Immature natural killer cell (primary cell): ENCODE measurements at regions not wholly inside any gene's neighbourhood (a gene's known extent, or its start where the extent isn't known, plus 50 kb on each side); places are given as distances from the start of the nearest gene placed in this dataset.

Source experiments
- DNase-seq, 3 donors: peaks; one replicate each; pipeline ENCODE4 v3.0.0; 2022; ENCODE audit warnings: mixed read lengths in 1 of 3
- H3K27ac Mint-ChIP-seq, 6 donors: one replicate each; pipeline ENCODE4 v1.8.0; 2020; ENCODE audit warnings: mixed read lengths in 6 of 6, mild to moderate bottlenecking in 5 of 6, inconsistent platforms in 4 of 6, moderate library complexity in 3 of 6
- H3K27me3 Mint-ChIP-seq, 3 donors: one replicate each; pipeline ENCODE4 v1.8.0; 2020 to 2021; ENCODE audit warnings: low read depth in 3 of 3, mild to moderate bottlenecking in 3 of 3, mixed read lengths in 3 of 3, moderate library complexity in 3 of 3, inconsistent platforms in 1 of 3
- H3K36me3 Mint-ChIP-seq, 3 donors: one replicate each; pipeline ENCODE4 v1.8.0; 2020; ENCODE audit warnings: mixed read lengths in 3 of 3, inconsistent platforms in 2 of 3, mild to moderate bottlenecking in 2 of 3
- H3K4me1 Mint-ChIP-seq, 2 donors: one replicate each; pipeline ENCODE4 v1.8.0; 2020; ENCODE audit warnings: inconsistent platforms in 2 of 2, mild to moderate bottlenecking in 2 of 2, mixed read lengths in 2 of 2, moderate library complexity in 1 of 2
- H3K4me3 Mint-ChIP-seq, 5 donors: one replicate each; pipeline ENCODE4 v1.8.0; 2020; ENCODE audit warnings: mild to moderate bottlenecking in 5 of 5, mixed read lengths in 5 of 5, inconsistent platforms in 3 of 5, moderate library complexity in 3 of 5
- H3K9me3 Mint-ChIP-seq, 6 donors: one replicate each; pipeline ENCODE4 v1.8.0; 2020; ENCODE audit warnings: mild to moderate bottlenecking in 6 of 6, mixed read lengths in 6 of 6, inconsistent platforms in 4 of 6, moderate library complexity in 3 of 6

DNA sequence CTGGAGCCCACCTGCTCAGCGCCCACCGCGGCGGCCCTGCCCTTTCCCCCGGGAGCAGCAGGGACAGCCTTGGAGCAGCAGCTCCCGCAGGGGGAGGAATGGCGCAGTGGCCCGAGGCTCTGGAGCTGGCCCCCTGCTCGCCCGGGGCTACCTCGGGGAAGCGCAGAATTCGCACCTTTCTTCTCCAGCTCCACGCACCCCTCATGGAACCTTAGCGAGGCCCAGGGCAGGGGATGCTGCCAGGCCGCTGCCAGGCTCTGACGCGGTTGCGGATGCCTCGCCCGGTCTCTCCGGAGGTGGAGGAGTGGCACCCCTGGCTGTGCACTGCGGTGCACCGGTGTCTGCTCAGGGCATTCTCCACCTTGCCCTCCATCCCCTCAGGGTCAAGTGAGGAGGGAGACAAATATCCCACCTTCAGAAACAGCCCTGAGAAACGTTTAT is 84.9 kb upstream of the MKI67 start:
- Mint-ChIP-seq H3K9me3 (no peaks in the 10 kb centered on the region), H3K4me3 (peak overlapping the region; percentile 84 to 92 (median 88)), H3K27ac (peak overlapping the region in 1 of 6 donors; percentile 90), H3K4me1 (peaks cover 11 to 19% of the 10 kb centered on the region in 2 donors), H3K27me3 (peaks cover 0 to 13% (median 2%) of the 10 kb centered on the region in 3 donors), H3K36me3 (no peaks in the 10 kb centered on the region)
- peak in 1 of 3 donors; percentile 14 for DNase-seq

DNA sequence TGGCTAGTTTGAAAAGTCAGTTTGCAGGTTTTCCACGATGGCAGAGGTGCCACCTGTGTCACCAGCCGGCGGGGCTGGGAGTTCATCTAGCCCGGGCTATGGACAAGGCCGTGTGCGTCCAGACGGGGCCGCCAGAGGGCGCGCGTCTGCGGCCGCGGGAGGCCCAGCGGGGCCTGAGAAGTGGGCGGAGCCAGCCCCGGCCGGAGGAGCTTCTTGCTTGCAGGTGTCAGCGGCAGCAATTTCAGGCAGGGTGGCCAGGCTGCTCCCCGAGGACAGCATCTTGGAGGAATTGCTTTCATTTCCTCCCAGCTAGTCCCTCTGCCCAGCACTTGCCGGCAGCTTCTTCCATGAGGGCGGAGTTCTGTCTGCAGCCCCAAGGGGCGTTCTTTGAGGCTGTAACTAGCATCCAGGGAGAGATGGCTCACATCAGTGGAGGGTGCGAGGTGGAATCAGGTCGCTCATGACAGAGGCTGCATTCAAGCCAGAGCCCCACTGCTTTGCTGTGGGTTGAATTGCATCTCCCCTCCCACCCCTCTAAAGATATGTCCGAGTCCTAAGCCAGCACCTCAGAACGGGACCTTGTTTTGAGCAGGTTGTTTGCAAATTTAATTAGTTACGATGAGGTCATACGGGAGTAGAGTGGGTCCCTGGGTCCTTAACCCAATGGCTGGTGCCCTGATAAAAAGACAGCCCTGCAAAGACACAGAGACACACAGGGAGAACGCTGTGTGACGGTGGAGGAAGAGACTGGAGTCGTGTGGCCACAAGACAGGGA is 85.9 kb upstream of the MKI67 start:
- Mint-ChIP-seq H3K4me1 (peaks cover 16 to 19% of the 10 kb centered on the region in 2 donors), H3K9me3 (no peaks in the 10 kb centered on the region), H3K36me3 (no peaks in the 10 kb centered on the region), H3K4me3 (peak overlapping the region; percentile 84 to 92 (median 88)), H3K27me3 (peaks cover 0 to 14% (median 2%) of the 10 kb centered on the region in 3 donors), H3K27ac (peak overlapping the region; percentile 73 to 90 (median 85))
- DNase-seq, result peak; percentile 81 to 85 (median 83)

DNA sequence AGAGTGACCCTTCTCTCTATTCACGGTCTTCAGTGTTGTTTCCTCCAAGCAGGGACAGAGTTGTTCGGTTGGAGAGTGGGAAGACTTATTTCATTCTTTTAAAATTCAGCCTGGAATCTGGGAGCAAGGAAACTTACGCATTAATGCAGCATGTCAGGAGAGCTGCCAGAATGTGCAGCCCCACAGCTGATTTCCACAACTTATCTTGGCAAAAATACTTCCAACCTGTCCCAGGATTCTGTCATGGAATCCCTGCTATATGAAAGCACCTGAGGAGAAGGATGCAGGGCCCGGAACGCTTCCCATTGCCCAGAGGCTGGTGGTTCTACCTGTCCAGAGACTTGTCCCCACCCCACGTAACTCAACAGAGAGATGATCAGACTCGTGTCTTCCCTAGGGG is 86.9 kb upstream of the MKI67 start:
- no peak overlapping the region for H3K27ac Mint-ChIP-seq
- H3K27me3 Mint-ChIP-seq, result peaks cover 0 to 14% (median 3%) of the 10 kb centered on the region in 3 donors
- no peaks in the 10 kb centered on the region for H3K36me3 Mint-ChIP-seq
- H3K9me3 Mint-ChIP-seq, result no peaks in the 10 kb centered on the region
- H3K4me1 Mint-ChIP-seq, result peaks cover 16 to 19% of the 10 kb centered on the region in 2 donors
- DNase-seq, result no peak
- peak overlapping the region in 1 of 5 donors; percentile 33 for H3K4me3 Mint-ChIP-seq

DNA sequence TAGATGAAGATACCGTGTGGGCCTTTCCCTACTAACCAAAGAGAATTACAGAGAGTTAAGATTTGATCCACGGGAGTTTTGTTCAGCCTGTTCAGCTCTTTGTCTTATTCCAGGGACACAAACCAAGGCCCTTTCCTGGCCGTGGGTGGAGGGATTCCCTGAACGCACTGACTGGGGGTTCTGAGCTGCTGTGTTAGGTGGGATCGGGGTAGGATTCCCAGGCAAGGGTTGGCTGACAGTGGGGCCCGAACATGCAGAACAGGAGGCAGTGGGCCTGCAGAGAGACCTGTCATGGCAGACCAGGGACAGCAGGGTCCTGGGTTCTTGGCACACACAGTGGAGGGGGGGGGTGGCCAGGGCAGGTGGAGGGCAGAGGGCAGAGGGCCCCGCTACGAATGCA is 89.5 kb upstream of the MKI67 start:
- Mint-ChIP-seq H3K4me3 (no peak overlapping the region), H3K27me3 (peaks cover 0 to 9% (median 4%) of the 10 kb centered on the region in 3 donors), H3K36me3 (no peaks in the 10 kb centered on the region), H3K4me1 (peaks cover 12 to 15% of the 10 kb centered on the region in 2 donors), H3K9me3 (no peaks in the 10 kb centered on the region), H3K27ac (no peak overlapping the region)
- DNase-seq, result no peak

DNA sequence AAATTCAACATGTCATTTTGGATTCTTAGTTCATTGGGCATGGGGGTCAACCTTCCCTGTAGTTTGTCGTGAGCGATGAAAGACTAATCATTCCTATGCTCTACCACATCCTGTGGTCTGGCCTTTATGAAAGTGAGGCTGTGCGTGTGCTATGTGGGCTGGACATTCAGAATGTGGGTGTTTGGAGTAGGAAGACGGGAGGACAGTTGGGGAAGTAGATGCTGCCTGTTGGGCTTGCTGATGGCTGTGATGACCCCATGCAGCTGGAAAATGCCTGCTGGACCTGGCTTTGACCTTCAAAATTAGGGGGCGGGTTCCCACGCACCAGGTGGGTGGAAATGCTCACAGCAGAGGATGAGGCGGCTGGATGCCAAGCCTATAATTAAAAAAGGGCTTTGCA is 90.9 kb upstream of the MKI67 start:
- no peak for DNase-seq
- peaks cover 15 to 16% of the 10 kb centered on the region in 2 donors for H3K4me1 Mint-ChIP-seq
- no peaks in the 10 kb centered on the region for H3K36me3 Mint-ChIP-seq
- no peak overlapping the region for H3K27ac Mint-ChIP-seq
- no peaks in the 10 kb centered on the region for H3K9me3 Mint-ChIP-seq
- no peak overlapping the region for H3K4me3 Mint-ChIP-seq
- H3K27me3 Mint-ChIP-seq, result peaks cover 2 to 7% (median 7%) of the 10 kb centered on the region in 3 donors

DNA sequence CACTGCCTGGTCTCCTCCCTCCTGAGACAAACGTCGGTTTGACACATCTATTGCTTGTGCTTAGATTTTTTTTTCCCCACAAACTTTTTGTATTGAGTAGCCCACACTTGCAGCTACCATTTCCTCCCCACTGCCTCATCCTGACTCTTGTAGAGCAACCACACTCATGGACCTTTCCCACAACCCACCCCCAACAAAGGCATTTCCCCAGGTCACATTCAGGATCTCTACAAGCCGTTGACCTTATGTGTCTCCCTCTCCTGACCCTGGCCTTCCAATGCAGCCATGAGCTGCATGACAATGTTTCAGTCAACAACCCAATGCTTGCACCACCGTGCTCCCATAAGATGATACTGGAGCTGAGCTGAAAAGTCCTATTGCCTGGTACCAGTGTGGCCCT is 91.9 kb upstream of the MKI67 start:
- Mint-ChIP-seq H3K36me3 (no peaks in the 10 kb centered on the region), H3K4me1 (peaks cover 12 to 14% of the 10 kb centered on the region in 2 donors), H3K27me3 (peaks cover 3 to 7% (median 7%) of the 10 kb centered on the region in 3 donors), H3K27ac (peak overlapping the region in 1 of 6 donors; percentile 10), H3K4me3 (no peak overlapping the region), H3K9me3 (no peaks in the 10 kb centered on the region)
- DNase-seq, result no peak

DNA sequence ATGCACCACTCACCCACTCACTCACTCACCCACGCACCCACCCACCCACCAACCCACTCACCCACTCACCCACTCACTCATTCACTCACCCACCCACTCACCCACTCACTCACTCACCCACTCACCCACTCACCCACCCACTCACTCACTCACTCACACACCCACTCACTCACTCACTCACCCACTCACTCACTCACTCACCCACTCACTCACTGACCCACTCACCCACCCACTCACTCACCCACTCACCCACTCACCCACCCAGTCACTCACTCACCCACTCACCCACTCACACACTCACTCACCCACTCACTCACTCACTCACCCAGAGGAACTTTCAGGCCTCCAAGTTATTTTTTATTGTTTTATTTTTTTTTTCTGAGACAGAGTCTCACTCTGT is 93.1 kb upstream of the MKI67 start:
- H3K4me1 Mint-ChIP-seq, result peaks cover 12 to 16% of the 10 kb centered on the region in 2 donors
- H3K9me3 Mint-ChIP-seq, result no peaks in the 10 kb centered on the region
- DNase-seq, result no peak
- no peak overlapping the region for H3K4me3 Mint-ChIP-seq
- H3K27me3 Mint-ChIP-seq, result peaks cover 4 to 7% (median 7%) of the 10 kb centered on the region in 3 donors
- peak overlapping the region in 1 of 6 donors; percentile 65 for H3K27ac Mint-ChIP-seq
- no peaks in the 10 kb centered on the region for H3K36me3 Mint-ChIP-seq

DNA sequence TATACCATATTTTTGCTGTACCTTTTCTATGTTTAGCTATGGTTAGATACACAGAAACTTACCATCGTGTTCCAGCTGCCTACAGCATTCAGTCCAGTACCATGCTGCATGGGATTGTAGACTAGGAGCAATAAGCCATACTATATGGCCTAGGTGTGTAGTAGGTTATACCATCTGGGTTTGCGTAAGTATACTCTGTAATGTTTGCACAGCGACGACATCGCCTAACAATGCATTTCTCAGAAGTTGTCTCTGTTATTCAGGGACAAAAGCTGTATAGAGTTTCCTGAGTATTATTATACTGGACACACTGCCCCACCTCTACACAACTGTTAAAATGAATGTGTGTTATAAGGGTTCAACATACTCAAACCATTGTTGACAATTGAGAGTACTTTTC is 93.8 kb upstream of the MKI67 start:
- Mint-ChIP-seq H3K27ac (no peak overlapping the region), H3K4me3 (no peak overlapping the region), H3K9me3 (no peaks in the 10 kb centered on the region), H3K36me3 (no peaks in the 10 kb centered on the region), H3K27me3 (peaks cover 4 to 7% (median 4%) of the 10 kb centered on the region in 3 donors), H3K4me1 (peaks cover 12 to 16% of the 10 kb centered on the region in 2 donors)
- DNase-seq, result no peak

DNA sequence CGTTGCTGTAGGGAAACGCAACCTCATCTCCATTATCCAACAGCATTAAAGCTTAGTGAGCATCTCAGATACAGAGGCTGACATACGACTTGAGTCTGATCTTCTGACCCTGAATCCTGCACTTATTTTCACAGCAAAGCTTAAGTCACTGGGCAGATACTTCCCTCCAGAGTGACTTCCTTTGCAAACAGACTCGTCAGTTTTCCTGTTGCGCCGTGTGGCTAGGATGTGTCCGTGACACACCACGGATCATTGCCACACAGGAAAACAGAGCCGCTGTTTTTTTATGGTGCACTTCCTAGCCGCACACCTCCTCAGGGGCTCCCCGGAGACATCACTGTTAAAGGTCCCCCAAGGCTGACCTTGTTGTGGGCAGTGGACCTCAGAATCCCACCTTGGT is 94.9 kb upstream of the MKI67 start:
- Mint-ChIP-seq H3K9me3 (no peaks in the 10 kb centered on the region), H3K27ac (no peak overlapping the region), H3K4me1 (peaks cover 12 to 16% of the 10 kb centered on the region in 2 donors), H3K27me3 (peaks cover 4 to 11% (median 6%) of the 10 kb centered on the region in 3 donors), H3K36me3 (no peaks in the 10 kb centered on the region), H3K4me3 (no peak overlapping the region)
- no peak for DNase-seq

DNA sequence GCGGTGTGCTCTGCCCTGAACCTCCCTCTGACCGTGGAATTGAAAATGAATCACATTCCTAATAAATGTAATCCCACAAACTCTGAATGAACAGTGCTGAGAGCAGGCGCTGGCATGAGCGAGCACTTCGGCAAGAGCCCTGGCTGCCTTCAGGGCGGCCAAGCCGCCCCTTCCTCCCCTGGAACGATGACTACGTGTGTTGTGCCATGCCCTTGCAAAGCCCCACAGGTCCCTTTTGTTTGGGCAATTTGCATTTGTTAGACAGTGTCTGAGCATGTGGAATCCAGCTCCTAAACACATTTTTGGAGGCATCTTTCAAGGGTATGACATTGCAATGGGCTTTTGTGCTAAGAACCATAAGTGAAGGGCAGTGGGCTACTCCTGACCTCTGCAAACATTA is 95.6 kb upstream of the MKI67 start:
- Mint-ChIP-seq H3K36me3 (no peaks in the 10 kb centered on the region), H3K27me3 (peaks cover 4 to 13% (median 6%) of the 10 kb centered on the region in 3 donors), H3K9me3 (no peaks in the 10 kb centered on the region), H3K4me3 (no peak overlapping the region), H3K27ac (no peak overlapping the region), H3K4me1 (peaks cover 12 to 14% of the 10 kb centered on the region in 2 donors)
- DNase-seq, result no peak

DNA sequence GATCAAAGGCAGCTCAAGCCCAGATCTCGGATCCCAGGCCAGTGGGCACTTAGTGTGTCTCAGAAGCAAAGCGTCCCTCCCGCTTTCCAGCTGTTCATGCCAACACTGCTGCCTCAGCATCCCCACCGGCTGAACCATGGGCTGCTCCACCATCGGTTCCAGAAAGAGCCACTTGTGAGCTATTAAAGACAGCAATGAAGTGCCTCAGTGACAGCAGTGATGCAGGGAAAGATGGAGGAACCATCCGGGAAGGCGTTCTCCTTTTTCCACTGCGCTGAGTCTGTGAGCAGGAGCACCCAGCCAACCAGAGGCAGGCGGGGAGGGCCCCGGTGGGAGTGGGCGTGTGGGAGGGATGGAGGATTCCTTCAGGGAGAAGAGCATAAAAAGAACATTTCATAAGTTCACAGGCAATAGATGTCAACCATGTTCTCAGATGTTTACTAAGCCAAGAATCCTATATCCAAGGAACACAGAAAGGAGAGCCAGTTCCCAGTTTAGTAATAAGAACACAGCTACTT is 96.2 kb upstream of the MKI67 start:
- Mint-ChIP-seq H3K4me3 (no peak overlapping the region), H3K4me1 (peaks cover 11 to 12% of the 10 kb centered on the region in 2 donors), H3K9me3 (no peaks in the 10 kb centered on the region), H3K27me3 (peaks cover under 1 to 13% (median 6%) of the 10 kb centered on the region in 3 donors), H3K36me3 (no peaks in the 10 kb centered on the region), H3K27ac (no peak overlapping the region)
- no peak for DNase-seq

DNA sequence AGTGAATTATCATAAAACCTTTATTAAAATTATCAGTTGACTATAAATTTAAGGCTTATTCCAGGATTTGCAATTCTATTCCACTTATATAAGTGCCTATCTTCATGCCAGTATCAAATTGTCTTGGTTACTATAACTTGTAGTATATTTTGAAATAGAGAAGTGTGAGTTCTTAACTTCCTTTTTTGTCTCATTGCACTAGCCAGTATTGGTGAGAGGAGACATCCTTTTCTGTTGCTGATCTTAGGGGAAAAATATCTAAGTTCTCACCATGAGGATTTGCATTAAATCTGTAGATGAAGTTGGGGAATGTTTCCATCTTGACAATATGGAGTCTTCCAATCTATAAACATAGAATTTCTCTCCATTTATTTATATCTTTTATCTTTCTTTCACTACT is 104.2 kb upstream of the MKI67 start:
- DNase-seq, result no peak
- H3K27me3 Mint-ChIP-seq, result peaks cover 7 to 16% (median 10%) of the 10 kb centered on the region in 3 donors
- H3K36me3 Mint-ChIP-seq, result peaks cover 8 to 13% (median 9%) of the 10 kb centered on the region in 3 donors
- H3K27ac Mint-ChIP-seq, result no peak overlapping the region
- H3K4me3 Mint-ChIP-seq, result no peak overlapping the region
- H3K4me1 Mint-ChIP-seq, result no peaks in the 10 kb centered on the region
- H3K9me3 Mint-ChIP-seq, result peaks cover 0 to 5% (median 0%) of the 10 kb centered on the region in 6 donors

DNA sequence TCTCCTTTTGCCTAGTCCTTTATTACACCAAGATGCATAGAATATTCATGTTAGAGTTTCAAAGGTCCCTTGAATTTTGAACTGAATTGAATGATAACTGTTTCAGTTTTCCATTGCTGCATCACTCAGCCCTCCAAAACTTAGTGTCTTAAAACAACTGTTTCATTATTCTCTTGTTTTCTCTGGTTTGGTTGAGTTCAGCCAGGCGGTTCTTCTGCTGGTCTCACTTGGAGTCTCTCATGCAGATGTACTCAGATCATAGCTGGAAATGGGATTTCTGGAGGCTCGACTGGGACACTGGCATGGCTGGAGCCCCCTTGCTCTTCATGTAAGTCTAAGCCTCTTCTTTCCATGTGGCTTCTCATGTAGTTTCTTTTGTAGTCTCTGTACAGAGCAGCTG is 107.2 kb upstream of the MKI67 start:
- H3K4me1 Mint-ChIP-seq, result no peaks in the 10 kb centered on the region
- H3K36me3 Mint-ChIP-seq, result peaks cover 8 to 13% (median 9%) of the 10 kb centered on the region in 3 donors
- H3K27me3 Mint-ChIP-seq, result peaks cover 4 to 13% (median 10%) of the 10 kb centered on the region in 3 donors
- DNase-seq, result no peak
- no peak overlapping the region for H3K4me3 Mint-ChIP-seq
- no peak overlapping the region for H3K27ac Mint-ChIP-seq
- H3K9me3 Mint-ChIP-seq, result peaks cover 0 to 5% (median 0%) of the 10 kb centered on the region in 6 donors

DNA sequence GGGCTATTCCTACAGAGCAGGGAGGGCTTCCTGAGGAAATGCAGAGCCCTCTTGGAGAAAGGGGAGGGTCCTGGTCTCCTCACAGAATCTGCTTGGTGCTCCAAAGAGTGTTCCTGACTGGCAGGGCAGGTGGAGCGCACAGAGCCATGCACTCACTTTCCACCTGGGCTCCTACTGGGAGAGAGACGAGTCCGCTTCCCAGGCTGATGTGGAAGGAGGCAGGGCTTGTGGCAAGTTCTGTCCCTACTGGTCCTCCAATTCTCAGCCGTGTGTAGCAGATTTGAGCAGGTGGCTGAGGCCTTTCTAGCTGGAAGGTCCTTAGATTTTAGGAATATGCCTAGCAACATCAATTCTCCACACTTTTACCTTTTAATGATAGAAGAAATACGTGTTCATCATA is 111.5 kb upstream of the MKI67 start:
- Mint-ChIP-seq H3K9me3 (peaks cover 0 to 5% (median 0%) of the 10 kb centered on the region in 6 donors), H3K4me3 (no peak overlapping the region), H3K27me3 (peaks cover 3 to 9% (median 4%) of the 10 kb centered on the region in 3 donors), H3K36me3 (peaks cover 8 to 13% (median 9%) of the 10 kb centered on the region in 3 donors), H3K4me1 (no peaks in the 10 kb centered on the region), H3K27ac (no peak overlapping the region)
- no peak for DNase-seq
